ENCODE measurements at regions not wholly inside any gene's neighbourhood (a gene's known extent, or its start where the extent isn't known, plus 50 kb on each side); places are given as distances from the start of the nearest gene placed in this dataset.

DNA sequence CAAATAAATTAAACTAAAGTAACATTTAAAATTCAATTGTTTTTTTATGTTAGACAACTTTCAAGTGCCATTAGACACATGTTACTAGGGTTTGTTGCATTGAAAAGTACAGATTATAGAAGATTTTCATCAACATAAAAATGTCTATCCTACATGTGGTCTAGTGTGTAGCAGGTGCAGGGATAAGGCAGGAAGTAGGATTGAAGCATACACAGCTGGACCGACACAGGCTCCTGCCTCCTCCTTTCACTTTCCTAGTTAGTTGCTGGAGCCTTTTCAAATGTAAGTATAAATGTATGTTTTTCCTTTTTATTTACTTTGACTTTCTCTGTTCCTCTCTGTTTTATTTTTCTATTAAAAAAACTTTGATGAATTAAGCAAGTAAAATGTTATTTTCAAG, 246.9 kb upstream of the LUZP2 start:
- TF ChIP-seq CTCF (conservative IDR thresholded peaks at IDR 0.05 in 1 of 2, IDR thresholded peaks at IDR 0.05 in 1 of 2; ENCODE audit: low read depth in 1 of 2, low read length in 2 of 2) (no peak), EZH2 (IDR thresholded peaks at IDR 0.05; ENCODE audit: low read length, missing control alignments) (no peak)
